K562 (cell line): ENCODE measurements at regions not wholly inside any gene's neighbourhood (a gene's known extent, or its start where the extent isn't known, plus 50 kb on each side); places are given as distances from the start of the nearest gene placed in this dataset.

ENCODE experiments used
- ATAC-seq: fragments of 200-7000 bp; cut with Tn5 transposase; 3 replicates; pipeline ENCODE4 v1.9.1; 2020; ENCODE audit warnings: moderate library complexity
- BruUV-seq: library from RNA; stranded (reverse); fragments of 400-500 nt; replicated peaks from 2 replicates; lab custom pipeline; 2021; lab: Mats Ljungman, UMichigan
- CTCF ChIA-PET: fragments of 300-600 bp; formaldehyde crosslinking; extraction: SDS; loops from one replicate; lab custom pipeline; 2021; ENCODE audit warnings: low intra/inter-chr PET ratio; lab: Yijun Ruan, JAX
- POLR2A ChIA-PET: fragments of 300-600, 350-650 bp; sonication (Branson Sonifier 250); formaldehyde crosslinking; extraction: SDS; loops from one replicate; lab custom pipeline; 2021; ENCODE audit warnings: antibody characterized with exemption, inconsistent platforms; lab: Yijun Ruan, JAX
- DNase-seq, 4 experiments: peaks; one replicate each; pipeline versions ENCODE4 v3.0.0 to v3.0.0-alpha.2; 2011 to 2018; ENCODE audit warnings: low spot score in 3 of 4, mixed read lengths in 3 of 4; ENCODE audit errors: extremely low read depth in 1 of 4
- FAIRE-seq: peaks from 2 replicates; lab custom pipeline; 2011; peaks lifted over from hg19 to GRCh38; lab: Jason Lieb, UNC
- H2AFZ ChIP-seq: 2 replicates; pipeline ENCODE4 v1.6.0; 2011; ENCODE audit warnings: low read depth, low read length, control low read depth, inconsistent platforms
- H3K27ac ChIP-seq: fragments of 200-600 bp; 3 replicates; pipeline ENCODE4 v1.8.0; 2011; ENCODE audit warnings: low read depth, mild to moderate bottlenecking, control low read depth, inconsistent platforms, low read length, moderate library complexity, mixed read lengths; ENCODE audit errors: extremely low read depth
- H3K27me3 ChIP-seq, 2 experiments: fragments of 300-600 bp in 1 of 2; 2 replicates in 1 of 2; 3 replicates in 1 of 2; pipeline versions ENCODE4 v1.6.0 to v1.8.0; 2011; ENCODE audit warnings: inconsistent platforms in 2 of 2, low read length in 2 of 2, mild to moderate bottlenecking in 1 of 2, mixed read lengths in 1 of 2, moderate library complexity in 1 of 2; ENCODE audit not compliant: control insufficient read depth in 2 of 2, insufficient read depth in 2 of 2
- H3K36me3 ChIP-seq: fragments of 300-600 bp; 3 replicates; pipeline ENCODE4 v1.8.0; 2011; ENCODE audit warnings: mild to moderate bottlenecking, low read length, inconsistent platforms; ENCODE audit not compliant: control insufficient read depth, insufficient read depth
- H3K4me1 ChIP-seq, 2 experiments: fragments of 200-600 bp in 1 of 2; replicated peaks in 1 of 2; 2 replicates in 1 of 2; 3 replicates in 1 of 2; pipeline versions ENCODE4 v1.5.1 to v1.8.0; 2011; ENCODE audit warnings: inconsistent platforms in 2 of 2, low read length in 2 of 2, mild to moderate bottlenecking in 1 of 2, mixed read lengths in 1 of 2, moderate library complexity in 1 of 2; ENCODE audit not compliant: control insufficient read depth in 2 of 2, insufficient read depth in 2 of 2
- H3K4me2 ChIP-seq: 2 replicates; pipeline ENCODE4 v1.6.1; 2011; ENCODE audit warnings: low read length, control low read depth, inconsistent platforms, mixed read lengths; ENCODE audit not compliant: insufficient read depth
- H3K4me3 ChIP-seq: fragments of 200-600 bp; sonication (generic), shearing (Covaris generic); 2 replicates; pipeline ENCODE4 v1.5.1; 2016; ENCODE audit warnings: control low read depth, inconsistent platforms
- H3K79me2 ChIP-seq: fragments of 200-600 bp; 3 replicates; pipeline ENCODE4 v1.8.0; 2011; ENCODE audit warnings: low read length, inconsistent platforms; ENCODE audit not compliant: control insufficient read depth, insufficient read depth
- H3K9ac ChIP-seq, 2 experiments: 2 replicates each; pipeline versions ENCODE4 v1.6.0 to v1.6.1; 2011; ENCODE audit warnings: low read depth in 2 of 2, low read length in 2 of 2, control low read depth in 1 of 2, inconsistent platforms in 1 of 2, mild to moderate bottlenecking in 1 of 2, mixed read lengths in 1 of 2; ENCODE audit not compliant: insufficient read depth in 1 of 2
- H3K9me1 ChIP-seq: one replicate; pipeline ENCODE4 v1.6.0; 2011; ENCODE audit warnings: inconsistent platforms, mild to moderate bottlenecking, low read length, moderate library complexity; ENCODE audit not compliant: control insufficient read depth, insufficient read depth
- H3K9me3 ChIP-seq: replicated peaks from 2 replicates; pipeline ENCODE4 v1.5.1; 2011; ENCODE audit warnings: low read depth, low read length, inconsistent platforms; ENCODE audit not compliant: control insufficient read depth, insufficient read depth
- H4K20me1 ChIP-seq: replicated peaks from 2 replicates; pipeline ENCODE4 v1.6.1; 2011; ENCODE audit warnings: low read length, inconsistent platforms, mixed read lengths; ENCODE audit not compliant: control insufficient read depth, insufficient read depth
- CHCHD3 ChIP-seq: fragments of 250-450 bp; sonication (Bioruptor Pico); IDR thresholded peaks from 2 replicates; pipeline ENCODE4 v2.1.2; 2022; ENCODE audit warnings: mild to moderate bottlenecking
- CUX1 ChIP-seq: fragments of 200-800 bp; sonication (Bioruptor generic); IDR thresholded peaks from 2 replicates; pipeline ENCODE4 v1.6.1; 2016; ENCODE audit warnings: missing genetic modification characterization, missing compliant biosample characterization
- HDAC1 ChIP-seq, 2 experiments: fragments of 450-650 bp; IDR thresholded peaks; 2 replicates each; pipeline ENCODE4 v1.6.1; 2016 to 2017; ENCODE audit warnings: inconsistent platforms in 1 of 2, mild to moderate bottlenecking in 1 of 2, moderate library complexity in 1 of 2
- ID3 ChIP-seq, 2 experiments: fragments of 250-450 bp in 1 of 2; fragments of 450-650 bp in 1 of 2; sonication (Bioruptor Pico) in 1 of 2; IDR thresholded peaks; 2 replicates each; pipeline versions ENCODE4 v1.6.1 to v1.8.0; 2016 to 2021; ENCODE audit warnings: mild to moderate bottlenecking in 2 of 2, moderate library complexity in 2 of 2, missing compliant biosample characterization in 1 of 2, missing genetic modification characterization in 1 of 2
- KLF13 ChIP-seq: fragments of 450-650 bp; IDR thresholded peaks from 2 replicates; pipeline ENCODE4 v1.6.1; 2016; ENCODE audit warnings: missing genetic modification characterization, low read depth, mild to moderate bottlenecking, missing compliant biosample characterization, moderate library complexity, borderline replicate concordance
- L3MBTL2 ChIP-seq: fragments of 450-650 bp; IDR thresholded peaks from 2 replicates; pipeline ENCODE4 v1.6.1; 2016; ENCODE audit warnings: mild to moderate bottlenecking, moderate library complexity
- MEF2D ChIP-seq: conservative IDR thresholded peaks from 2 replicates; pipeline ENCODE4 v1.6.1; 2016; ENCODE audit warnings: low read depth, missing genetic modification characterization, missing compliant biosample characterization
- NR2C1 ChIP-seq, 2 experiments: fragments of 450-650 bp; IDR thresholded peaks; 2 replicates each; pipeline ENCODE4 v1.6.1; 2017; ENCODE audit warnings: mild to moderate bottlenecking in 2 of 2, antibody characterized with exemption in 1 of 2, inconsistent platforms in 1 of 2, missing compliant biosample characterization in 1 of 2, missing genetic modification characterization in 1 of 2
- POLR2H ChIP-seq: IDR thresholded peaks from 2 replicates; pipeline ENCODE4 v1.6.1; 2016; ENCODE audit warnings: missing genetic modification characterization, low read depth, mild to moderate bottlenecking, control low read depth, missing compliant biosample characterization, moderate library complexity
- RNF219 ChIP-seq: fragments of 250-450 bp; sonication (Bioruptor Pico); IDR thresholded peaks from 2 replicates; pipeline ENCODE4 v1.5.0; 2022; ENCODE audit warnings: mild to moderate bottlenecking
- ZBTB1 ChIP-seq: sonication (generic); formaldehyde crosslinking; IDR thresholded peaks from 2 replicates; pipeline ENCODE4 v1.8.1; 2023; ENCODE audit warnings: missing genetic modification reagents, low read depth, mild to moderate bottlenecking, borderline replicate concordance
- ZBTB8A ChIP-seq: fragments of 450-650 bp; IDR thresholded peaks from 2 replicates; pipeline ENCODE4 v1.6.1; 2018; ENCODE audit warnings: mild to moderate bottlenecking, moderate library complexity; ENCODE audit not compliant: partially characterized antibody
- ZBTB9 ChIP-seq: fragments of 450-650 bp; formaldehyde crosslinking; IDR thresholded peaks from 2 replicates; pipeline ENCODE4 v1.4.0; 2020; ENCODE audit warnings: mild to moderate bottlenecking, moderate library complexity
- ZNF184 ChIP-seq: sonication (generic); formaldehyde crosslinking; IDR thresholded peaks from 2 replicates; pipeline ENCODE4 v1.5.0; 2020; ENCODE audit warnings: missing genetic modification reagents
- WGBS: fragments of 100-300 bp; shearing (Covaris generic); methylation state at CpG from one replicate; pipeline ENCODE4 v1.1.6; 2016; ENCODE audit warnings: low coverage, mixed read lengths; ENCODE audit not compliant: insufficient coverage; ENCODE audit errors: missing lambda C conversion rate; 5-methylcytosine and 5-hydroxymethylcytosine counted together
- in situ Hi-C: fragments of 300-500 bp; cut with MboI; formaldehyde crosslinking; loops from 4 replicates; pipeline ENCODE4 v1.15.0; 2018; ENCODE audit warnings: inconsistent platforms, mixed read lengths
- intact Hi-C: fragments of 100-400 bp; cut with micrococcal nuclease; formaldehyde crosslinking; loops from 2 replicates; pipeline ENCODE4 v1.14.2; 2022

- DNase-seq (no peak), FAIRE-seq (no peak), ATAC-seq (no peak)
- no peaks in the 10 kb centered on the region for H3K4me1 ChIP-seq
- no peaks in the 10 kb centered on the region for H3K79me2 ChIP-seq
- H2AFZ ChIP-seq = no peak overlapping the region
- in situ Hi-C loops = no loop called here
- CTCF ChIA-PET = no interaction called here
- H3K9me1 ChIP-seq = no peaks in the 10 kb centered on the region
- intact Hi-C loops = no loop called here
- no peaks in the 10 kb centered on the region for H4K20me1 ChIP-seq
- no peaks in the 10 kb centered on the region for H3K9me3 ChIP-seq
- no peak overlapping the region for H3K9ac ChIP-seq
- H3K27ac ChIP-seq = no peak overlapping the region
- no peaks in the 10 kb centered on the region for H3K36me3 ChIP-seq
- no TSS peak for BruUV-seq
- WGBS = 0% methylated on average over 2 of the region's 2 CpGs
- no peak overlapping the region for H3K4me2 ChIP-seq
- no peaks in the 10 kb centered on the region for H3K27me3 ChIP-seq
- H3K4me3 ChIP-seq = no peak overlapping the region
- POLR2A ChIA-PET = no interaction called here
- TF ChIP-seq POLR2H (tag) = no peak
- no peak for TF ChIP-seq RNF219 (CRISPR knock-in tag)
- TF ChIP-seq HDAC1 (IDR thresholded peaks at IDR 0.05) = no peak
- TF ChIP-seq KLF13 (tag) = no peak
- TF ChIP-seq L3MBTL2 = no peak
- no peak for TF ChIP-seq ZBTB8A
- no peak for TF ChIP-seq MEF2D (tag)
- TF ChIP-seq ZBTB1 (CRISPR knock-in tag) = no peak
- TF ChIP-seq CUX1 (CRISPR knock-in tag) = no peak
- TF ChIP-seq NR2C1 (IDR thresholded peaks at IDR 0.05) = no peak
- no peak for TF ChIP-seq NR2C1 (tag; IDR thresholded peaks at IDR 0.05)
- no peak for TF ChIP-seq CHCHD3 (CRISPR knock-in tag)
- no peak for TF ChIP-seq ID3 (CRISPR knock-in tag; IDR thresholded peaks at IDR 0.05)
- TF ChIP-seq ID3 (tag; IDR thresholded peaks at IDR 0.05) = no peak
- TF ChIP-seq ZBTB9 (CRISPR knock-in tag) = no peak
- no peak for TF ChIP-seq ZNF184
These were observed 1640.0 kb upstream of the PRR20A start for GRCh38 chr13:55500694-55501093.
